Right lobe of liver (tissue), 4 donors: ENCODE measurements at regions not wholly inside any gene's neighbourhood (a gene's known extent, or its start where the extent isn't known, plus 50 kb on each side); places are given as distances from the start of the nearest gene placed in this dataset.

Experiments
- CTCF ChIP-seq, 4 donors: fragments of 200-600 bp in 3 of 4; fragments of 450-650 bp in 1 of 4; IDR thresholded peaks; one replicate each; pipeline versions ENCODE4 v1.5.1 to v1.8.0; 2016 to 2022; ENCODE audit warnings: antibody characterized with exemption in 4 of 4, mild to moderate bottlenecking in 2 of 4
- POLR2A ChIP-seq: fragments of 450-650 bp; IDR thresholded peaks from one replicate; pipeline ENCODE4 v1.6.1; 2017; ENCODE audit warnings: antibody characterized with exemption, mild to moderate bottlenecking
- donor health status: DM: no; HTN: no; CAD: no.
- donor health status: DM: no; HTN: no; CAD: no.
- donor health status: DM: no; HTN: yes; CAD: no.

- TF ChIP-seq CTCF (IDR thresholded peaks at IDR 0.05) (no peak), POLR2A (no peak)
Observed at GRCh38 chr13:53254500-53254899, 225.9 kb downstream of the OLFM4 start.
